ENCODE measurements at regions not wholly inside any gene's neighbourhood (a gene's known extent, or its start where the extent isn't known, plus 50 kb on each side); places are given as distances from the start of the nearest gene placed in this dataset.

DNA sequence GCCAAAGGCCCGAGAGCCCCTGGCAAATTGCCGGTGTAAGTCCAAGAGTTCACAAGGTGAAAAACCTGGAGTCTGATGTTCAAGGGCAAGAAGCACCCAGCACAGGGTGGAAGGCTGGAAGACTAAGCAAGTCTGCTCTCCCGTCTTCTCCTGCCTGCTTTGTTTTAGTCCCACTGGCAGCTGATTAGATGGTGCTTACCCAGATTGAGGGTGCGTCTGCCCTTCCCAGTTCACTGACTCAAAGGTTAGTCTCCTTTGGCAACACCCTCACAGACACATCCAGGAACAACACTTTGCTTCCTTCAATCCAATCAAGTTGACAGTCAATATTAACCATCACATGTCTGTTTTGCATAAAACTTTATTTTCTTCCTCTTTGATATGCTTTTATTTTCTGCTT, 157.4 kb downstream of the HS3ST1 start:
- POLR2A ChIA-PET (ENCODE audit: low non-redundant PET): no interaction called here
- TF ChIP-seq, protein P1, sequence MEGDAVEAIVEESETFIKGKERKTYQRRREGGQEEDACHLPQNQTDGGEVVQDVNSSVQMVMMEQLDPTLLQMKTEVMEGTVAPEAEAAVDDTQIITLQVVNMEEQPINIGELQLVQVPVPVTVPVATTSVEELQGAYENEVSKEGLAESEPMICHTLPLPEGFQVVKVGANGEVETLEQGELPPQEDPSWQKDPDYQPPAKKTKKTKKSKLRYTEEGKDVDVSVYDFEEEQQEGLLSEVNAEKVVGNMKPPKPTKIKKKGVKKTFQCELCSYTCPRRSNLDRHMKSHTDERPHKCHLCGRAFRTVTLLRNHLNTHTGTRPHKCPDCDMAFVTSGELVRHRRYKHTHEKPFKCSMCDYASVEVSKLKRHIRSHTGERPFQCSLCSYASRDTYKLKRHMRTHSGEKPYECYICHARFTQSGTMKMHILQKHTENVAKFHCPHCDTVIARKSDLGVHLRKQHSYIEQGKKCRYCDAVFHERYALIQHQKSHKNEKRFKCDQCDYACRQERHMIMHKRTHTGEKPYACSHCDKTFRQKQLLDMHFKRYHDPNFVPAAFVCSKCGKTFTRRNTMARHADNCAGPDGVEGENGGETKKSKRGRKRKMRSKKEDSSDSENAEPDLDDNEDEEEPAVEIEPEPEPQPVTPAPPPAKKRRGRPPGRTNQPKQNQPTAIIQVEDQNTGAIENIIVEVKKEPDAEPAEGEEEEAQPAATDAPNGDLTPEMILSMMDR (conservative IDR thresholded peaks at IDR 0.05; ENCODE audit: low read depth, low read length): no peak
- TF ChIP-seq EZH2 (IDR thresholded peaks at IDR 0.05; ENCODE audit: borderline replicate concordance, low read depth, low read length, poor library complexity, severe bottlenecking): no peak
- peaks cover 44% of the 10 kb centered on the region for H3K9me3 ChIP-seq (ENCODE audit: low read depth, low read length, poor library complexity, severe bottlenecking)
- H3K4me3 ChIP-seq (ENCODE audit: low read depth, low read length, poor library complexity, severe bottlenecking): no peak overlapping the region
- H3K27ac ChIP-seq (ENCODE audit: low read depth, low read length, poor library complexity, severe bottlenecking): no peak overlapping the region
- H3K27me3 ChIP-seq (replicated peaks; ENCODE audit: insufficient read depth, low read depth, low read length, poor library complexity): no peaks in the 10 kb centered on the region
- no TSS peak for BruUV-seq (replicated peaks)
- intact Hi-C loops (cut with micrococcal nuclease; ENCODE audit: unreplicated experiment): no loop called here
- CTCF ChIA-PET: no interaction called here
- no peaks in the 10 kb centered on the region for H3K36me3 ChIP-seq (ENCODE audit: insufficient read depth, low read length, poor library complexity, severe bottlenecking)
- DNase-seq (ENCODE audit: low spot score): no peak
- no peaks in the 10 kb centered on the region for H3K4me1 ChIP-seq (ENCODE audit: insufficient read depth, low read length, poor library complexity, severe bottlenecking)

DNA sequence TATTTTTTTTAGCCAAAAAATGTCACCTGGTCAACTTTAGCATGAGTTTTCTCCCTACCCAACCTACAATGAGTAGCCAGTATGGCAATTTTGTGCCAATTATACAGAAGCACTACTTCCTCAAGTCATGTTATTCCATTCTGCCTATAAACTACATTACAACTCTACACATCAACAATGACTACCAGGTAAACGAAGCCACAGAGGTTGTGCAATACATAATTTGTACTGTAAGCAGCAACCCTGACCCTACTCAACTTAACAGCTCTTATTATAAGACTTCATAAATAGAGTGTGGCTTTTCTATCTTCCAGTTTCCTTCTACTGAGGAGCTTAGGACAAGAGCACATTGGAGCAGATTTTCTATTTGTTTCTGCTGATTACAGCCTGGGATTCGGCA, 160.5 kb downstream of the HS3ST1 start:
- no peaks in the 10 kb centered on the region for H3K4me1 ChIP-seq (ENCODE audit: insufficient read depth, low read length, poor library complexity, severe bottlenecking)
- H3K27ac ChIP-seq (ENCODE audit: low read depth, low read length, poor library complexity, severe bottlenecking): no peak overlapping the region
- ChIA-PET CTCF (no interaction called here), POLR2A (ENCODE audit: low non-redundant PET) (interaction anchor here (0.7 kb wide), 1 partner anchor 663 kb away, joined by 5 read pairs; no protein-coding TSS in a partner anchor)
- no peak for DNase-seq (ENCODE audit: low spot score)
- no TSS peak for BruUV-seq (replicated peaks)
- H3K36me3 ChIP-seq (ENCODE audit: insufficient read depth, low read length, poor library complexity, severe bottlenecking): no peaks in the 10 kb centered on the region
- no peak overlapping the region for H3K4me3 ChIP-seq (ENCODE audit: low read depth, low read length, poor library complexity, severe bottlenecking)
- peaks cover 42% of the 10 kb centered on the region for H3K9me3 ChIP-seq (ENCODE audit: low read depth, low read length, poor library complexity, severe bottlenecking)
- intact Hi-C loops (cut with micrococcal nuclease; ENCODE audit: unreplicated experiment): no loop called here
- TF ChIP-seq EZH2 (IDR thresholded peaks at IDR 0.05; ENCODE audit: borderline replicate concordance, low read depth, low read length, poor library complexity, severe bottlenecking): no peak
- TF ChIP-seq, protein P1 (conservative IDR thresholded peaks at IDR 0.05; ENCODE audit: low read depth, low read length): no peak
- H3K27me3 ChIP-seq (replicated peaks; ENCODE audit: insufficient read depth, low read depth, low read length, poor library complexity): no peaks in the 10 kb centered on the region

- BruUV-seq (replicated peaks): no TSS peak
- no peak overlapping the region for H3K27ac ChIP-seq (ENCODE audit: low read depth, low read length, poor library complexity, severe bottlenecking)
- DNase-seq (ENCODE audit: low spot score): no peak
- peaks cover 38% of the 10 kb centered on the region for H3K9me3 ChIP-seq (ENCODE audit: low read depth, low read length, poor library complexity, severe bottlenecking)
- intact Hi-C loops (cut with micrococcal nuclease; ENCODE audit: unreplicated experiment): no loop called here
- H3K27me3 ChIP-seq (replicated peaks; ENCODE audit: insufficient read depth, low read depth, low read length, poor library complexity): no peaks in the 10 kb centered on the region
- no peaks in the 10 kb centered on the region for H3K36me3 ChIP-seq (ENCODE audit: insufficient read depth, low read length, poor library complexity, severe bottlenecking)
- no peaks in the 10 kb centered on the region for H3K4me1 ChIP-seq (ENCODE audit: insufficient read depth, low read length, poor library complexity, severe bottlenecking)
- H3K4me3 ChIP-seq (ENCODE audit: low read depth, low read length, poor library complexity, severe bottlenecking): no peak overlapping the region
- ChIA-PET CTCF (no interaction called here), POLR2A (ENCODE audit: low non-redundant PET) (no interaction called here)
- TF ChIP-seq, protein P1 (conservative IDR thresholded peaks at IDR 0.05; ENCODE audit: low read depth, low read length): no peak
- no peak for TF ChIP-seq EZH2 (IDR thresholded peaks at IDR 0.05; ENCODE audit: borderline replicate concordance, low read depth, low read length, poor library complexity, severe bottlenecking)
Observed at GRCh38 chr4:11264841-11265240, 163.9 kb downstream of the HS3ST1 start.

Measured in A673 (cell line).